Fibroblast of mammary gland (primary cell): ENCODE measurements at regions not wholly inside any gene's neighbourhood (a gene's known extent, or its start where the extent isn't known, plus 50 kb on each side); places are given as distances from the start of the nearest gene placed in this dataset.

Experiments
- DNase-seq: peaks from one replicate; pipeline ENCODE4 v3.0.0-alpha.2; 2010; ENCODE audit warnings: low read depth
- H3K4me3 ChIP-seq: 2 replicates; pipeline ENCODE4 v1.5.1; 2011; ENCODE audit warnings: low read depth, mild to moderate bottlenecking, low read length, moderate library complexity; ENCODE audit not compliant: control insufficient read depth
- TF ChIP-seq, protein P1 (sequence below): conservative IDR thresholded peaks from 2 replicates; pipeline ENCODE4 v1.5.1; 2011; ENCODE audit warnings: low read depth, low read length, inconsistent platforms; ENCODE audit not compliant: control insufficient read depth, insufficient read depth

DNA sequence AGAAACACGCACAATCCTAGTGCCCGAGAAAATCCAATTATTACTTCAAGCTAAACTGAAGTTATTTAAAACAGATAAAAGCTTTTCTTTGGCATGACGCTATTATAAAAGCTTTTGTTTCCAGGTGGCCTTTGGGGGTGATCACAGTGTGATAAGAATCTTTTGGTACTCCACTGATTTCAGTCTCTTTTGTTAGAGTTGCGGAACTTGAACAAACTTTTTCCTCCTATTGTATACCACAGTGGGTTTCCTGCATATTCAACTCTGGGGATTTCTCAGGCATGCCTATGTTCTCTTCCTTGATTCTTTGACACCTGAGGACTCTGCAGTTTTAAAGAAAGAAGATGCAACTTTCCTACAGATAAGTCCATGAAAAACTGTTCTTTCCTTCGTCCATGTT lies 99.7 kb upstream of the PITRM1 start:
- H3K4me3 ChIP-seq, result no peak overlapping the region
- TF ChIP-seq, protein P1, sequence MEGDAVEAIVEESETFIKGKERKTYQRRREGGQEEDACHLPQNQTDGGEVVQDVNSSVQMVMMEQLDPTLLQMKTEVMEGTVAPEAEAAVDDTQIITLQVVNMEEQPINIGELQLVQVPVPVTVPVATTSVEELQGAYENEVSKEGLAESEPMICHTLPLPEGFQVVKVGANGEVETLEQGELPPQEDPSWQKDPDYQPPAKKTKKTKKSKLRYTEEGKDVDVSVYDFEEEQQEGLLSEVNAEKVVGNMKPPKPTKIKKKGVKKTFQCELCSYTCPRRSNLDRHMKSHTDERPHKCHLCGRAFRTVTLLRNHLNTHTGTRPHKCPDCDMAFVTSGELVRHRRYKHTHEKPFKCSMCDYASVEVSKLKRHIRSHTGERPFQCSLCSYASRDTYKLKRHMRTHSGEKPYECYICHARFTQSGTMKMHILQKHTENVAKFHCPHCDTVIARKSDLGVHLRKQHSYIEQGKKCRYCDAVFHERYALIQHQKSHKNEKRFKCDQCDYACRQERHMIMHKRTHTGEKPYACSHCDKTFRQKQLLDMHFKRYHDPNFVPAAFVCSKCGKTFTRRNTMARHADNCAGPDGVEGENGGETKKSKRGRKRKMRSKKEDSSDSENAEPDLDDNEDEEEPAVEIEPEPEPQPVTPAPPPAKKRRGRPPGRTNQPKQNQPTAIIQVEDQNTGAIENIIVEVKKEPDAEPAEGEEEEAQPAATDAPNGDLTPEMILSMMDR, result no peak
- no peak for DNase-seq

GRCh38 chr10:3271354-3272115 lies 99.0 kb upstream of the PITRM1 start:
- TF ChIP-seq, protein P1, result no peak
- no peak for DNase-seq
- H3K4me3 ChIP-seq, result no peak overlapping the region

- TF ChIP-seq, protein P1, result no peak
- H3K4me3 ChIP-seq, result no peak overlapping the region
- no peak for DNase-seq
Observed at GRCh38 chr10:3270577-3271316, 98.2 kb upstream of the PITRM1 start.

- TF ChIP-seq, protein P1, result no peak
- no peak for DNase-seq
- no peak overlapping the region for H3K4me3 ChIP-seq
Observed at GRCh38 chr10:3268025-3268424, 95.4 kb upstream of the PITRM1 start.

DNA sequence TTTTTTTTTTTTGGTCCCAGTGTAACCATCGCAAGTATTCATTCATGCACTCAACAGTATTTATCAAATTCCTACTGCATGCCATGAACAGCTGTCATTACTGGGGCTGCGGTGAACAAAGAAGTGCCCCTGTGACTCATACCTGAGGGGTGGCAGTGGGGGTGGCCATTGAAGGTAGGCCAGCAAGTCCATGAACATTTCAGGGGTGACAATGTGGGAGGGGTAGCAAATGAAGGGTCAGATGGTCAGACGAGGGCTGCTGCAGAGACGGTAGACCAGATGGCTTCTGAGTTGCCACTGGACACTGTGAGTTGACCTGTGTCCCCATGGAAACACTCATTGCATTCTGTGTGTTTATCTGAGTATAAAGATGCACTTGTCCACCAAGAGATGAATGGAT lies 92.5 kb upstream of the PITRM1 start:
- DNase-seq, result no peak
- no peak overlapping the region for H3K4me3 ChIP-seq
- TF ChIP-seq, protein P1, result no peak

GRCh38 chr10:3264161-3264761 lies 91.7 kb upstream of the PITRM1 start:
- no peak overlapping the region for H3K4me3 ChIP-seq
- no peak for DNase-seq
- TF ChIP-seq, protein P1, result no peak
